Kidney epithelial cell (primary cell): ENCODE measurements at regions not wholly inside any gene's neighbourhood (a gene's known extent, or its start where the extent isn't known, plus 50 kb on each side); places are given as distances from the start of the nearest gene placed in this dataset.

Source experiments
- DNase-seq: peaks from one replicate; pipeline ENCODE4 v3.0.0-alpha.2; 2010; ENCODE audit warnings: low read depth
- H3K27me3 ChIP-seq: 2 replicates; pipeline ENCODE4 v1.6.0; 2011; ENCODE audit warnings: low read length; ENCODE audit not compliant: control insufficient read depth, insufficient read depth
- H3K36me3 ChIP-seq: 2 replicates; pipeline ENCODE4 v1.5.1; 2011; ENCODE audit warnings: low read length; ENCODE audit not compliant: control insufficient read depth, insufficient read depth
- H3K4me3 ChIP-seq: 2 replicates; pipeline ENCODE4 v1.5.1; 2011; ENCODE audit warnings: low read depth, mild to moderate bottlenecking, control low read depth, low read length
- CTCF ChIP-seq: IDR thresholded peaks from 2 replicates; pipeline ENCODE4 v1.5.1; 2011; ENCODE audit warnings: mild to moderate bottlenecking, moderate library complexity, low read length, control low read depth, inconsistent platforms; ENCODE audit not compliant: insufficient read depth, poor library complexity, severe bottlenecking

- Histone ChIP-seq H3K27me3 (no peaks in the 10 kb centered on the region), H3K4me3 (no peak overlapping the region), H3K36me3 (no peaks in the 10 kb centered on the region)
- no peak for TF ChIP-seq CTCF
- no peak for DNase-seq
Measured at GRCh38 chr7:33761449-33762080, 143.8 kb upstream of the BMPER start.

- no peak for DNase-seq
- H3K4me3 ChIP-seq: no peak overlapping the region
- no peaks in the 10 kb centered on the region for H3K36me3 ChIP-seq
- H3K27me3 ChIP-seq: no peaks in the 10 kb centered on the region
- no peak for TF ChIP-seq CTCF
Measured at GRCh38 chr7:33762151-33762910, 143.0 kb upstream of the BMPER start.

- H3K27me3 ChIP-seq: no peaks in the 10 kb centered on the region
- no peaks in the 10 kb centered on the region for H3K36me3 ChIP-seq
- DNase-seq: no peak
- H3K4me3 ChIP-seq: no peak overlapping the region
- no peak for TF ChIP-seq CTCF
Measured at GRCh38 chr7:33762911-33763306, 142.4 kb upstream of the BMPER start.

- H3K36me3 ChIP-seq: no peaks in the 10 kb centered on the region
- TF ChIP-seq CTCF: no peak
- no peaks in the 10 kb centered on the region for H3K27me3 ChIP-seq
- DNase-seq: no peak
- no peak overlapping the region for H3K4me3 ChIP-seq
Measured at GRCh38 chr7:33764752-33765451, 140.4 kb upstream of the BMPER start.

- TF ChIP-seq CTCF: no peak
- no peak overlapping the region for H3K4me3 ChIP-seq
- H3K27me3 ChIP-seq: no peaks in the 10 kb centered on the region
- H3K36me3 ChIP-seq: no peaks in the 10 kb centered on the region
- DNase-seq: no peak
Measured at GRCh38 chr7:33766405-33766804, 138.9 kb upstream of the BMPER start.

- Histone ChIP-seq H3K27me3 (no peaks in the 10 kb centered on the region), H3K4me3 (no peak overlapping the region), H3K36me3 (no peaks in the 10 kb centered on the region)
- no peak for TF ChIP-seq CTCF
- DNase-seq: no peak
Measured at GRCh38 chr7:33769930-33770329, 135.4 kb upstream of the BMPER start.
